ENCODE measurements at regions not wholly inside any gene's neighbourhood (a gene's known extent, or its start where the extent isn't known, plus 50 kb on each side); places are given as distances from the start of the nearest gene placed in this dataset.
"Not testable (repeated sequence)": the region's sequence is repeated elsewhere in the genome, so short reads cannot be mapped to it uniquely, and the experiment has no call there.

DNA sequence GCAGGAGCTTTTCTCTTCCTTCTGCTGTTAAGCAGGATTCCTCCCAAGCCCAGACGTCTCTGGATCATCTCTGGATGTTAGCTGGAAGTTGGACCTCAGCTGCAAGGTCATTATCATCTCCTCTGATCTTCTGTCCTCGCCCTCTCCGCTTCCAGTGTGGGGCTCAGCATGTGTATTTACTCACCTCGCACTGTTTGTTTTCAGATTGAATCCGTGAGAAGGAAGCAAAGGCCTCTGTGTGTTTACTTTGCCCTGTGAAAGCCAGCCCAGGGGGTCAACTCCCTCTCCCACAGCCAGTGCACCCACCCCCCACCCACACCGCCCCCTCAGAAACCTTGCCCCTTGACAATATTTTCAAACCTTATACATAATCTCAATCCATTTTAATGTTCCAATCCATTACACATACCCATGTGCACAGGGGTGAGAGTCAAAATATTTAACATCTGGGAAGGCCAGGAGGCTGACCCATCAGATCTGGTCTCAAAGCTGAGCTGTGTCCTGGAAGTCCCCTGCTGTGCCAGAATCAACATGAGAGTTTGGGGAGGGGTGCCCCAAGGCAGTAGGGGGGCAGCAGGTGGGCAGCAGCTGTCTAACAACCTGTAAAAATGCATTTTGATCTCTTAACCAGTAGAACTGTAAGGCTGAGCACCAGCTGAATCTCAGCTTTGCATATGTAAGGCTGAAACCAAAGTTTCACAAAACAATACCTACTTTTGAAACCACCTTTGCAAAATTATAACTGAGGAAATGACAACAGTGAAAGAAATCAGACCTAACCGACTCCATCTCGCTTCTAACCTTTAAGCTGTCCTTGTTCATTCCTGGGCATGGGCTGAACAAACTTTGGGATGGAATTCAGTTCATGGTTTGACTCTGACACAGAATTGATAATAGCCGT is 157.9 kb downstream of the ZNF664 start:
- no peak for DNase-seq (ENCODE audit: low read depth)

DNA sequence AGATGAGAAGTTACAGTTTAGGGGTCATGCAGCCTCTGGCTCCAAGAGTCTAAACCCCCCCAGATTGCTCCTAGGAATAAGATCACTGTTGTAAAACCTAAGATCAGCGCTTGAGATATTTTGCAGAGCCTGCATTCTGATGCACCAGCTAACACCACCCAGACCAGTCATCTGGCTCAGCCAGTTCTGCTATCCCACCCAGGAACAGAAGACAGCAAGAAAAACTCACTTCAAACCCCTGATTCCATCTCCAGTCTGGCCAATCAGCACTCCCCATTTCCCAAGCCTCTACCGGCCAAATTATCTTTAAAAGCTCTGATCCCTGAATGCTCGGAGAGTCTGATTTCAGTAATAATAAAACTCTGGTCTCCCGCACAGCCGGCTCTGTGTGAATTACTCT is 158.6 kb downstream of the ZNF664 start:
- DNase-seq (ENCODE audit: low read depth), result no peak

DNA sequence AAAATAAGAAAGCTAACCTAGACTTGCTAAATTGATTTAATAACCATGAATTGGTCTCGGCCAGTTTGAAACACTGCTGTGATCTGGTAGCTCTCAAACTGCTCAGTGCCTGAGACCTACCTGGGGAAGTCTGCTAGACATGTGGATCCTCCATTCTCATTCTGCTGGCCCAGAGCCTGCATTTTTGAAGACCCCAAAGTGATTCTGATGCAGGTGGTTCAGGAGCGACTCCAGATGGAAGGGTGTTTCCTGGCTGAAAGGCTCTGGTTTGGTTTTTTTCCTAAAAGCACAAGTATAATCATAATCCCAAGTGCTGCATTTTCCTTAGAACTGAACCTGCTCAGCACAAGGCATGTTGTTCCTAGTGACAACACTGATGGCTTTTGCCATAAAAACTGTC is 159.5 kb downstream of the ZNF664 start:
- DNase-seq (ENCODE audit: low read depth), result no peak

DNA sequence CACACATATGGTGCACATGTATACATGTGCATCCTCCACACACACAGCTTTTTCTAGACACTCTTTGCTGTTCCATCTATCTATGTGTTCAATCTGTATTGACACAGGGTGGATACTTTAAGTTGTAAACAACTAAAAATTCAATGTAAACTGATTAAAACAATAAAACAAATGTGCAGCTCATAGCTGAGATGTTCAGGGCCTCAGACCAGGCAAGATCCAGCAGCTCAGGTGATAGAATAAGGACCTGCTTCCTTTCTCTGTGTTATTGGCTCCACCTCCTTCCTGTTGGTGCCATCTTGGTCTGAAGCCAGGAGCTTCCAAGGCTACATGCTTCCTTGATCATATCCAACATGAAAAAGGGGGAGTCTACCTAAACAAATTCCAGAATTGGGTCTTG is 158.1 kb upstream of the RFLNA start:
- DNase-seq (ENCODE audit: low read depth), result no peak

DNA sequence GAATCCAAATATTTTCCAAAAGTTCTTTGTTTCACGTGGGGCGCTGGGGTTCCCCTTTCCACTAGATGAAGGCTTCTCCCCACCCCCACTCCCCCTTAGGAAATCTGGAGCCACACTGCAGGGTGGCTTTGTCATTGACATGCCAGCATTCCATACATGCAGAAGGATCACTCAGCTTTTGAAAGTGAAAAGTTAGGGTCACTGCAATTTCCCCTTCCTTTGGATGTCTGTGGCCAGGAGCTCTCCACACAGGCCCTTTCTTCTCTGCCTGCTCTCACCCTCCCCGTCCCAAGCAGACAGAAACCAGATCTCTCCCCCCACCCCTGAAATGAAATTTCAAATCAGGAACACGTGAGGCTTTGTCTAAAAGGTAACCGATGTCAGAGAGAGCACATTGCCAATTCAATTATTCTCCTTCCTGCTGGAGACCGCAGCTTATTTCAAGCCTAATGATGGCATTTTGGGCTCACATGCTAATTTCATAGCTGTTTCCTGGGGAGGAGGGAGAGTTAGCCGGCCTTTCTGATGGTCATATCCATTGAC is 153.9 kb upstream of the RFLNA start:
- no peak for DNase-seq (ENCODE audit: low read depth)

DNA sequence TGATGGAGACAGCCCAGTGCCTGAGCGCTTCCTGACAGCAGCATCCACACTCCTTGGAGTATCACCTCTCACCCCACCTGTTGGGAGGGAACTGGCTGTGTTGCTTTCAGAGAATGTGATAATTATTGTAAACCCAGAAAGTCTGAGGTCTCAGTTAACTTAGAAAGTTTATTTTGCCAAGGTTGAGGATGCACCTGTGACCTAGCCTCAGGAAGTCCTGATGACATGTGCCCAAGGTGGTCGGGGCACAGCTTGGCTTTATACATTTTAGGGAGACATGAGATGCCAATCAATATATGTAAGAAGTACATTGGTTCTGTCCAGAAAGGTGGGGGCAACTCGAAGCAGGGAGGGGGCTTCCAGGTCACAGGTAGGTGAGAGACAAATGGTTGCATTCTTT is 153.3 kb upstream of the RFLNA start:
- DNase-seq (ENCODE audit: low read depth), result not testable (repeated sequence)

DNA sequence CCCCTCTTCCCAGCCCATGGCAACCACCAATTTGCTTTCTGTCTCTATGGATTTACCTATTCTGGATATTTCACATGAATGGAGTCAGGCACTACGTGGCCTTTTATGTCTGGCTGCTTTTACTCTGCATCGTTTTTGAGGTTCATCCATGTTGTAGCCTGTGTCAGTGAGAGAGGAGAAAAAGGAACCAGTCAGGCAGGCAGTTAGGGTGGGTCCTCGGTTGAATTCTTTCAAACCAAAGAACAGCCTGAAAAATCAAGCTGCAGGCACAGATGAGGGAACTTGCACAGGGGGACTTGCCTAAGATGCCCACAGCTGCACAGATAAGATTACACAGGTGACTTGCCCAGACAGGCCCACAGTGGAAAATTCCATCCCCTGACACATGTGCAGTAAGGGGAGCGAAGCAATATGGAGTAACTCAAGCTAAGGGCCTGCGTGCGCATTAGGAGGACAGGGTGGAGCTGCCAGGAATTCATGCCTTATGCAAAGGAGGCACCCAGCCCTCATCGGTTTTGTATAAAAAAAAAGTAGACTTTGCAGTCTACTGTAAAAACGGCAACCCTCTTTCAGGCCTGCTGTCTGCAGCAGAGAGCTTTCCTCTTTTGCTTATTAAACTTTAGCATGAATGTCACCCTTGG is 152.4 kb upstream of the RFLNA start:
- no peak for DNase-seq (ENCODE audit: low read depth)

DNA sequence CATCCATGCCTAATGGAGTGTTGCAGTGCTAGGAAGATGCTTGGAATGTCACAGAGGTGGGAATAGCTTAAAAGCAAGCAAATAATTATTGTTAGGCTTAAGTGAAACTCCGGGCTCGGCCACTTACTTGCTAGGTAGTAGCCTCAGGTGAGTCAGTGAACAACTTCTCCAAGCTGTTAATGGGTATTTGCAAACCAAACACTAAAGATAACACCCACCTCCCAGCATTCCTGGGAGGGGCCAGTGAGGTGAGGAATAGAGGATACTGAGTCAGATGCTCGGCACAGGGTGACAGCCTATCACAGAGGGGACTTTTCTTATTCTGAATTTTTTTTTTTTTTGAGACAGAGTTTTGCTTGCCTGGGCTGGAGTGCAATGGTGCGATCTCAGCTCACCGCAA is 151.2 kb upstream of the RFLNA start:
- DNase-seq (ENCODE audit: low read depth), result no peak

DNA sequence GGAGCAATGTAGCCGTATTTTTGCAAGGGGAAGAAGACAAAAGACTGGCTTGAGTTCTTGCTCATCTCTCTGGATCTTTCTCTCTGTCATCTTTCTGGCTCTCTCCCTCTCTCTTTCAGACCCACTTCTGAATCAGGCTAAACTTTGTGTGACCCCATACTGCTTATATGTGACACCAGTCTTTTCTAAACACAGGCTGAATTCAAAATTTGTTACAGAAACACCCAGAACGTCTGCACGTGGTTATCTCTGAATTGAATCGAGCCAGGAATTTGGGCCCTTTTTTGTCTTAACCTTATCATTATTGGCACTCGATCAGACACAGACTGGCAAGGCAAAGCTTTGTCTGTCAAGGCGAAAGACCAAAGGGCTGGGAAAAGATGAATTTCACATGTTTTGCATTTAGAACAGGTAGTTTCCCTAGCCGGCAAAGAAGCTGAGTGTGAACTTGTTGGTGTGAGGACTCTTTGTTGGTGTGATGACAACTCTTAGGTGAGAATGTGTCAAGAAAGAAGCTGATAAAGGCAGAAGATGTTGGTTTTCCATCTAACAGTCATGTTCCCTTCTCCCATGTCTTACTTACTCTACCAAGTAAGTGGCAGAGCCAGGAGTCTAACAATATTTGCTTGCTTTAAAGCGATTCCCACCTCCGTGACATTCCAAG is 150.2 kb upstream of the RFLNA start:
- DNase-seq (ENCODE audit: low read depth), result no peak

DNA sequence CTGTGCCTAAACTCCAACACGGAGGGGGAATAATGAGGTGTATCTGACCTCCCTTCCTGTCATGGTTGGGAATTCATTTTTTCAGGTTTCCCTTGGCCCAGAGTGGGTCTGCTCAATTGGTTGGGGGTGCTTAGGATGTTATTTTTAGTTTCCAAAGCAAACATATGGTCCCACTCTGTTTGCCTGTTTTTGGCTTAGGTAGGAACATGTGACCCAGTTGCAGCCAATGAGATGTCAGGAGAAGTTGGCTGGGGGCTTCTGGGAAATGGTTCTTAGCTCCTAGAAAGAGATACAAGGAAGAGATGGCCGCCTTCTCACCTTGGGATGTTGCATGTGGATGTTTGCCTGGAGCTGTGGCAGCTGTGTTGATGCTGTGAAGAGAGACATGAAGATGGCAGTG is 147.9 kb upstream of the RFLNA start:
- DNase-seq (ENCODE audit: low read depth), result no peak

DNA sequence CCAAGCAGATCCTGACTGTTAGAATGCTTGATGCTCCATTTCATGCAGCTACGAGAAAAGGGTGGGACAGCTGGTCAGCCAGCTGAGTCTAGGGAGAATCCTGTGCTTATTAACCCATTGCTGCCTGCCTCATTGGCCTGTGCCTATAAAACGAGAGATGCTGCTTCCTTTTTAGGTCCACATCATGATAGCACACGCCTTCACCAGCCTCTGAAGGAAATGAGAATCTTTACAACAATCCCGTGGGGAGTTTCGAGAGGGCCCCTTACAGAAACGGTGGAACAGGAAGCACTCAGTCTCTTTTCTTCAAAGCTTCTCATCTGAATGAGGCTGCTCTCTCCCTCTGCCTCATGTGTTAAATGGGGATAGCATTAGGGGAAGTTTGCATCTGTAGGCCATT is 147.3 kb upstream of the RFLNA start:
- no peak for DNase-seq (ENCODE audit: low read depth)

DNA sequence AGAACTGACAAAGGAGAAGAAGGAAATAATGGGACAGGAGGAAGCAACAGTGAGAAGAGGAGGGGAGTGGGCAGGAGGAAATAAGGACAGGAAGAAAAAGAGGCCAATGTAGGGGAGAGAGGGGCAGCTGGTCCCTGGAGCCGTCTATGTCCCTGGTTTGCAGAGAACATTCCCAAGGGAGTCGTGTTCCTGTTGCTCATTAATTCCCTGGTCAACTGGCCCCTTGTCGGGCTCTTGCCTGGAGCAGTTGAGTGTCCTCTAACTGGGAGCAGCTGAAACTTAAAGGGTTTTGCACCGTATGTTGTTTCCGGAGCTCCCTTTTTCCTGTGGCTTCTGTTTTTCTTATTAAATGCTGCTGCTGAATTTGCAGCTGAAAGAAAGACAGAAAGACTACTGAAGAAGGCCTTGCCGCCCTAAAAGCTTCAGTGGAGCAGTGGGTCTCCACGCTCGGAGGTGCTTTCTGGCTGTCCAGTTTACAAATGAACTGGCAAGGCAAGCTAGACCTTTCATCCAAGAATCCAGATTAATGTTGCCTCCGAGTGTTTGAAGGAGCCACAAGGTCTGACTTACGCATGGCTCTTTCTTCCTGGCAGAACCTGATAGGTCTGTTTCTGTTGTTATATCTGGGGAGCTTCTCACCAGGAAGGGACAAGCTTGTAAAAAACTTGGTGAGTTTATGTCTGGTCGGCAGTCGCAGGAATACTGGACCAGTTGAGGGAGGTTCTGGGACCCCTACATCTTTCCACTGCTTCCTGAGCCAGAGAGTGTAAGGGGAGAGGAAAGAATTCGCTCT is 146.2 kb upstream of the RFLNA start:
- no peak for DNase-seq (ENCODE audit: low read depth)

DNA sequence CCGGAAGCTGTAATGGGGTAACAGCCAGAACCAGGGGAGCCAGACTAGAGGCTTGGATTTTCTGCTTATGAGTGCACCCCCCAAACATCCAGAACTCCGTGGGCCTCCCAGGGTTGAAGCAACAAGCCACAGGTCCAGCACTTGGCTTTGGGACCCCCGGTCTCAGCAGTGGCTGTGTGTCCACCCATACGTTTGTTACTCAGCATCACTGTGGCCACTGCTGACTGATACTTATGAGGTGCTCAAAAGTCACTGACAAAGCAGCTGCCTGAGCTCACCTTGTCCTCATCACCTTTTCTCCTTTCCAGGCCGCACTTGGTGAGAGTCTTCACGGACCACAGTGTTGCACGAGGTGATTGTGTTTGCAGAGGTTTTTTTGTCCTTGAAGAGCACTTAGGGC is 145.6 kb upstream of the RFLNA start:
- no peak for DNase-seq (ENCODE audit: low read depth)

DNA sequence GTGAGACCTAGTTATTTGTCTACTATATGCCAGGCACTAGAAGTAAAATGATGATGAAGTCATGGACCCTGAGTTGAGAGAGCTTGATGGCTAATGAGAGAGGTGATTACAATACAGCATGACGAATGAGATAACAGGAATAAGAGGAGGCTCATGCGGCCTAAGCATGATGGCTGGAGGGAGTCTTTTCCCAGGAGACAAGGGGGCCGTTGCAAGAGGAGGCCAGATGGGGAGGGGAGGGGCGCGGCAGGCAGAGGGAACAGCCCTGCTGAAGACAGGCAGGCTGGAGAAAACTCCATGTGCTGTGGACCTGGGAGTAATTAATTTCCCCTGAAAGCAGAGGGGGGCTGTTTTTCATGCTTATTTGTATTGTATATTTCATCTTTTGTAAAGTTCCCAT is 144.7 kb upstream of the RFLNA start:
- DNase-seq (ENCODE audit: low read depth), result no peak

DNA sequence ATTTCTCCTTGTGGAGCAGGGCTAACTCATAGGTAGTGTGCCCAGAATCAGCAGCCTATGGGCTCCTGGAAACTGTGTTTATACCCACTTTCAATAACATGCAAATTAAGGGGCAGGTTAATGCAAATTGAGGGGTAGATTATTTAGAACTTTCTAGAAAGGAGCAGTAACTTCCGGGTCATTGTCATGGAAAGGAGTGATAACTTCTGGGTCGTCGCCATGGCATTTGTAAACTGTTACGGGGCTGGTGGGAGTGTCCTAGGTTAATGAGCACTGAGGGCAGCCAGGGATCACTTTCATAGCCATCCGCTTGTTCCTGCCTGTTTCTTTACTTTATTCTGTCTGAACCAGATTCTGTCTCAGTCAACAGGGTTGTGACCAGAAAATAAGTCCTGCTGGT is 143.3 kb upstream of the RFLNA start:
- no peak for DNase-seq (ENCODE audit: low read depth)

DNA sequence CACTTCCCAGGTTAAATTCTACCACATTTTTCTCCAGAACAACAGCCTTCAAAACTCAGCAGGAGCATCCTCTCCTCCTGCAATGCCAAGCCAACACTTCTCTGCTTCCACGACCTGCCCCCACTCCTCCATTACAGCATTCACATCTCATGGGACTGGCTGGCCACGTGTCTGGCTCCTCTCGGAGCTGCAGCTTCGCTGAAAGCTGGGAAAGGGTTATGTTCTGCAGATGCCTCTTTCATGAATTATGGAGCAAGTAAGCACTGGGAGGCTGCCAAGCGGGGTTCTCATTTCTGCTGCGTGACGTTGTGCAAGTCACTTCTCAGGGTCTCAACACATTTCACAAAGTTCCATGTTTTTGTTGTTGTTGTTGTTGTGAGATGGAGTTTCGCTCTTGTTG is 142.2 kb upstream of the RFLNA start:
- DNase-seq (ENCODE audit: low read depth), result no peak

DNA sequence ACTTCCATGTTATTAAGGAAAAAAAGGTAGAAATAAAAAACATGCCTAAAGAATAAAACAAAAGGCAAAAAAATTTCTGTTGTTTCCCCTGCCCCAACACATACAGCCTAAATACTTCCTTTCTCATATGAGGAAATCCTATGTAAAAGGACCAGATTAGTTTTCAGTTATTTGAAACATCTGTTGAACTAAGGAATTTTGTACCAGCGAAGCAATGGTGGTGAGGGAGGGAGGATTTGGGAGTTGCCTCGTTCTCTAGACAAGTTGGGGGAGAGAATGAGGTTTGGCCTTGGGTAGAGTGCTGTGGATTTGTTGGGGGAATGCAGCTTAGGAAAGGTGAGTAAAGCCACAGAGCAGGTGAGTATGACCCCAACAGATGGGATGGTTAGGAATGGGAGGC is 141.5 kb upstream of the RFLNA start:
- no peak for DNase-seq (ENCODE audit: low read depth)

DNA sequence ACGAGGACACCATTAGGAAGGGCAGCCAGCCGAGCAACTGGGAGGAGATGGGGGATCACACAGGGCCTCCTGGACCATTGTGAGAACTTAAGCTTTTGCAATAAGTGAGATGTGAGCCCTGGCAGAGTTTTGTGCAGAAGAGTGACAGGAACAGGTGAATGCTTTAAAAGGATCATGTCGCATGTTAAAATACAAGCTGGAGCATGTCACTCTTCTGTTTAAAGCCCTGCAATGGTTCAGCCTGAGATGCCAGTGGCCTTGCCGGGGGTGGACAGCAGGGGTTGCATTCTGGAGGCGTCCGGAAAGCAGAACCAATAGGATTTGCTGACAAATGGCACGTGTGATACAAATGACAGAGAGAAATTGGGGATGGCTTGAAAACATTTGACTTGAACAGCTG is 137.5 kb upstream of the RFLNA start:
- no peak for DNase-seq (ENCODE audit: low read depth)

DNA sequence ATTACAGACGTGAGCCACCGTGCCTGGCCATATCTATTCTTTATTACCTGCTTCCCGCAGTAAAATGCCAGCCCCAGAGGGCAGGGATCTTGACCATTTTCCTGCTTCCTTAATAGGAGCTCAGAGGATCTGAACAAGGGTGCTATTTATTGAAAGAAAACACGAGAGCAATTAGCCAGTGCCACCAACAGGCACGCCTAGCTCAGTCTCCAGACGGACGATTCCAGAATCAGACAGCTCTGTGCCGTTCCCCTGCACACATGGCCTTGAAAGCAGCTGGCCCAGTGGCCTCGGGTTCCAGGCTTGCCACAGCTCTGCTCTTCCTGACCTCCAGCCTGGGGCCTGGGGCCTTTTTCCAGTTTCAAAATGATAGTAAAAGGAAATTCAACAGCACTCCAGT is 135.2 kb upstream of the RFLNA start:
- DNase-seq (ENCODE audit: low read depth), result no peak

DNA sequence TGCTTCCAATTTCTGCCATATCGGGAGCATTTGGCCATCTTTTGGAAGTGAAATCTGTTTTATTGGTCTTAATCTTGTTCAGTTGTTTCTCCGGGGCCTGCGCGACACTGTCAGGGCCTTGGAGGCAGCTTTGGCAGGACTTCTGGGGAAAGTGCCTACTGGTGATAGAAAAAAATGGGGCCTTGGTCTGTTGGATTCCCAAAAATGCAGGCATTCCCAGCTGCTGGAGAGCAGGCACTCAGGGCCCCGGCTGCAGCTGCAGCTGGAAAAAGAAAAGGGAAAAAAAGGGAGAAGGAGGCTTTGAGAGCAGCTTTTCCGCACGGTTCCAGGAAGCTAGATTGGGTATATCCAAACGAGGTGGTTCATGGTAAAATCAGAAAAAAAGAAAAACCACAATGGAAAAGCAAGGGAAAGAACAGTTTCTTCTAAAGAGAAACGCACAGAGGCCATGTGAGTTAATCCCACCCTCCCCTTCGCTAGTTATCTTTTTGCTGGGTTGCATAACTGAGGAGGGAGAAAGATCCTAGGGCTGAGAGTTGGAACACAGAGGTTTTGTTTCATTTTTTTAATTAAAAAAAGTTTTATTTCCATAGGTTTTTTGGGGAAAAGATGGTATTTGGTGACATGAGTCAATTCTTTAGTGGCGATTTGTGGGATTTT is 134.7 kb upstream of the RFLNA start:
- DNase-seq (ENCODE audit: low read depth), result no peak

DNA sequence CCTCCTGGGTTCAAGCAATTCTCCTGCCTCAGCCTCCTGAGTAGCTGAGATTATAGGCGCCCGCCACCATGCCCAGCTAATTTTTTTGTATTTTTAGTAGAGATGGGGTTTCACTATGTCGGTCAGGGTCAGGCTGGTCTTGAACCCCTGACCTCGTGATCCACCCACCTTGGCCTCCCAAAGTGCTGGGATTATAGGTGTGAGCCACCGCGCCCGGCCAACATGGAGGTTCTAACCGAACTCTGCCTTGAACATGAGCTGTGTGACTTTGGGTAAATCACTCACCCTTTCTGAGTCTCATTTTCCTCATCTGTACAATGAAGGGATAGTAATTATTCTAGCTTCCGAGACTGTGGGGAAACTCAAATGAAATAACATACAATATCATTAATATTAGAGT is 133.5 kb upstream of the RFLNA start:
- not testable (repeated sequence) for DNase-seq (ENCODE audit: low read depth)

Measured in M059J (cell line).